ENCODE measurements at regions not wholly inside any gene's neighbourhood (a gene's known extent, or its start where the extent isn't known, plus 50 kb on each side); places are given as distances from the start of the nearest gene placed in this dataset.

GRCh38 chr3:109696932-109697331, 359.6 kb upstream of the DPPA4 start:
- TF ChIP-seq ARNT (IDR thresholded peaks at IDR 0.05) (no peak), TARDBP (IDR thresholded peaks at IDR 0.05) (no peak), BHLHE40 (IDR thresholded peaks at IDR 0.05; ENCODE audit: borderline replicate concordance) (no peak), SUZ12 (IDR thresholded peaks at IDR 0.05) (no peak)

Data from HEK293T (cell line).